Activated CD8-positive, alpha-beta memory T cell treated with anti-CD3 and anti-CD28 coated beads for 1 hour (primary cell): ENCODE measurements at regions not wholly inside any gene's neighbourhood (a gene's known extent, or its start where the extent isn't known, plus 50 kb on each side); places are given as distances from the start of the nearest gene placed in this dataset.
"Not testable (repeated sequence)": the region's sequence is repeated elsewhere in the genome, so short reads cannot be mapped to it uniquely, and the experiment has no call there.

Experiments used
- DNase-seq, 2 donors: peaks; one replicate each; pipeline ENCODE4 v3.0.0-alpha.2; 2020; ENCODE audit warnings: low read depth in 1 of 2; ENCODE audit errors: extremely low read depth in 1 of 2

DNA sequence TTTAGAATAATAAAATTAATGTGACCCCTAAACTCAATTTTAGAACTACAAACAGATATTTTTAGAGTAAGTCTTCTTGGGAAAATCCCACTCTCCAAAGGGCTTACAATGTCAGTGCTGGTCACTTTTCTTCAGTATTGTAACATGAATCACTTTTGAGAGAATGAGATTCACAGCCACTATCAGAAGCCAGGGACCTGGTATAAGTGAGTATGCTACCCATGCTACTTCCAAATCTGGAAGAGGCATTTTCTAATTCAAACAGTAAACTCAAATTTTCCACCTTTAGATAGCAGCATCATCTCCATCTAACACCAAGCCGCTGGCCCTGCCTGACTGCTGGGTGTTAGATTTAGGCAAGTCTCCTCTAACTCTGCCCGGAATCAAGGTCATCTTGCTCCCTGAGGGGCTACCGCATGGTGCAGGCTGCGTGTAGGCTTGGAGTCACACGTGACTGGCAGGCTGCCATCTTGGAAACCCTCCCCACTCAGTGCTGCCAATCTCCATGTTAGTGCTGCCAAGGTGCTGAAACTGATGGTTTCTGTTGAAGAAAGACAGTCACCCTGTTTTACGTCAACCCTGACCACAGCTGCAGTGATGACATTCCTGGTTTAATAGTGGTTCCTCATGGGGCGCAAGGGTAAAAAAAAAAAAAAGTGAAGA lies 882.9 kb upstream of the B3GALT2 start:
- no peak for DNase-seq

GRCh38 chr1:194068446-194069167 lies 882.2 kb upstream of the B3GALT2 start:
- DNase-seq, result no peak

- DNase-seq, result no peak
Measured at GRCh38 chr1:194067772-194068171, 881.4 kb upstream of the B3GALT2 start.

DNA sequence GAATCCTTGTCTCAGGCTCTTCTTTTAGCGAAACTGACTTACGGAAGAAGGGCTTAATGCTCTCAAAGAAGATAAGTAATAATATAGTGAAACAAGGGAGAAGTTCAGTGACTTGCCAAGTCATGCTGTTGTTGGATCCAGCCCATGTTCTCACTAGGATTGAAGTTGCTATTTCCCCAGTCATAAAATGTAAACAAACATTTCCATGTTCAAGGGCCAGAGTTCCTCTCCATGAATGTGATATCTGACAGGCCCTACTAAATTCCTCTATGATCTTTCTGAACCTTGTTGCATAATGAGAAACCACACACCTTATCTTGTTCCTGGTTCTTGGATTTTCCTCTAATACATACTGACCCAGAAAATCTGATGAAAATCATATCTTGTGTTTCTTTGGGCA lies 876.5 kb upstream of the B3GALT2 start:
- no peak for DNase-seq

DNA sequence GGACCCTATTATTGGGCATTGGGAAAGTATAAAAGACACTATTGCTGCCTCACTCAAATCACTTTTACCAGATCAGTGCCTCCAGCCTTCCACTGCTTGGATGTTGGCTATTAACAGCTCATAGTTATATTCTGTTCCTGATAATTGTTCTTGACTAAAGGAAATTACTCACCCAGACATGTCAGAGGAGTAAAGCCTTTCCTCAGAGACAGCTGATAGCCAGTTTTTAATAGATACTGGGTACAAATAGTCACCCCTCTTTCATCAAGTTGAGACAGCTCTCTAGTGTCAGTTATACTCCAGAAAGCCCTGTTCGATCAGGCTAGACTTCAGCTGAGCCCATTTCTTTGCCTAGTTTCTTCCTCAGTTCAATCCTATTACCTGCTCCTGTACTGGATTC lies 876.1 kb upstream of the B3GALT2 start:
- DNase-seq, result no peak

DNA sequence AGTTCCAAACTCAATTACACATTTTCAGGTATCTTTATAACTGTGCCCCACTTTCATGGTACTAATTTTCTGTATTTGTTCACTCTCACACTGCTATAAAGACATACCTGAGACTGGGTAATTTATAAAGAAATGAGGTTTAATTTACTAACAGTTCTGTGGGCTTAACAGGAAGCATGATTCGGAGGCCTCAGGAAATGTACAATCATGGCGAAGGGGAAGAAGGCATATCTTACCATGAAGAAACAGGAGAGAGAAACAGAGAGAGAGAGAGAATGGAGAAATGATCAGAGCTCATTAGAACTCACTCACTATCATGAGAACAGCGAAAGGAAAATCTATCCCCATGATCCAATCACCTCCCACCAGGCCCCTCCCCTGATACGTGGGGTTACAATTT lies 874.1 kb upstream of the B3GALT2 start:
- no peak for DNase-seq

GRCh38 chr1:194058268-194058667 lies 871.9 kb upstream of the B3GALT2 start:
- DNase-seq, result not testable (repeated sequence)

DNA sequence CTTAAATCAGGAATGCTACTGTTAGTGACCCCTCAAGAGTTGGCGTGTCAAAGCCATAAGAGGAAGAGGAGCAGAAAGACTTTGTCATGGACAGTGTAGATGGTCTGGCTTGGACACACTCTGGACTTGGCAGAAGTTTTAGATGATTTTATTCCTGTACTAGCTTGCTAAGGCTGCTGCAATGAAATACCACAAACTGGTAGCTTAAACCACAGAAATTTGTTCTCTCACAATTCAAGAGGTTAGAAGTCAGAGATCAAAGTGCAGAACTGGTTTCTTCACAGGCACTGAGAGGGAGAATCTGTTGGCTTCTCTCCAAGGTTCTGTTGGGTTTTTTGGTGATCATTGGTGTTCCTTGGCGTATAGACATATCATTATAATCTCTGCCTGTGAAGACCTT lies 869.8 kb upstream of the B3GALT2 start:
- DNase-seq, result peak in 1 of 2 donors; percentile 3

- DNase-seq, result no peak
Measured at GRCh38 chr1:194055536-194055935, 869.1 kb upstream of the B3GALT2 start.

DNA sequence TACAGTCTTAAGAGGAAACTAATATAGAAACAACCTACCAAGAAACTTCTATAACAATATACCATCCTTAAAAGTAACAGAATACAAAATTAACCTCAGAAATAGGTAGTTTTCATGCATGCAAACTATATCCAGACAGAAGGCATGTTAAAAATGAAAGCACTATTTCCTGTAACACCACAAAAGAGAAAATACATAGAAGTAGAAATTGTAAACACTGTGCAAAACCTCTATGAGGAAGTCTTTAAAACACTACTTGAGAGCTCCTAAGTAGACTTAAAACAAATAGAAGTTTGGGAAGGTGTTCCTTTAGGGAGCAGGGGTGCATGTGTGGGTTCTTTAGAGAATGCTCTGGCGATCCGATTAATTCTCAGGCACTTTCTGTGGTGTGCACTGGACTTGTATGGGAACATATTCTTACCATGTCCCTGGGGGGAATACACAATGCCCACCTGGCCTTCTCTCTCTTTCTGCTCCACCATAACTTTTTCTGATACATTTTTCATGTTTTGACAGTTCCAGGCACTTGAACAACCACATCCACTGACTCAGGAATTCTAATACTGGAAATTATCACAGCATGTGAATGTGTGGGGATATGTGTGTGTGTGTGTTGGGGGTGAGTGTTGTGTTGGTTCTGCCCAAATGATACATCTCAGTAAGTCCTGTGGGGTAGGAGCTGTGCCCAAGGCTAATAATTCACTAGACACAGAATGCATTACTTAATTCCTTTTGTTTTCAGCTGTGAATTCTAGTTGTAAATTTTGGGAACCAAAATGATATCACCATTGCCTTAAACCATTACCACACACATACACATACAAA lies 866.3 kb upstream of the B3GALT2 start:
- DNase-seq, result no peak

DNA sequence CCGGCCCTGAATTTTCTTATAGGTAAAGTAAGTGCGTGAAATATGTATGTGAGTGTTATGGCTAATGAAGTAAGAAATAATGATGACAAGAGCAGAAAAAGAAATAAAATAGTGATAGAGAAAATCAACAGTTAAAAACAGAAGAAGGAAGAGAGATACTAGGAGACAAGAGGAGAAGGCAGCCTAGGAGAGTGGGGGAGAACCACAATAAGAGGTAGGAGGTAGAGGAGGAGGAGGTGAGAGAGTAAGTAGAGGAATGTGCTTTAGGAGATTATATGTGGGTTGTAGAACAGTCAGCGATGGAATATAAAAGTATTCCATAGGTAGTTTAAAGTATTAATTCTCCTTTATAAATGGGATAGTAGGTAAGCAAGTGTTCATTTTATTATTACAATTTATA lies 861.5 kb upstream of the B3GALT2 start:
- no peak for DNase-seq

DNA sequence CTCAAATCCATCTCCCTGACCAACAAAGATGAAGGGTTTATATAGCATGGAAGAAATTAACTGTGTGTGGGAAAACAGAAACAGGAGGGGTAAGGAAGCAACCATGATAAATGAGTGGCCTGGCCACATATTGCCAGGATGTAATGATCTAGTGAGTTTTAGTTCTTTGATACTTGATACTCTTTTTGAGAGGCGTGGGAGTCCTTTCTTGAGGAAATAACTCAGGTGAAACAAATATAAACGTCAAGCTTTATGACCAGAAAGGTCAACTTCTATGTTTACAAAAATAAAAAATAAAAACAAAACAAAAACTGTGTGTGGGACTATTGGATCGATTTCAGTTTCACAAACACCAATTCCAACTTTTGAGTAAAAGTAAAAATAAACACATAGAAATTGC lies 860.8 kb upstream of the B3GALT2 start:
- DNase-seq, result no peak

DNA sequence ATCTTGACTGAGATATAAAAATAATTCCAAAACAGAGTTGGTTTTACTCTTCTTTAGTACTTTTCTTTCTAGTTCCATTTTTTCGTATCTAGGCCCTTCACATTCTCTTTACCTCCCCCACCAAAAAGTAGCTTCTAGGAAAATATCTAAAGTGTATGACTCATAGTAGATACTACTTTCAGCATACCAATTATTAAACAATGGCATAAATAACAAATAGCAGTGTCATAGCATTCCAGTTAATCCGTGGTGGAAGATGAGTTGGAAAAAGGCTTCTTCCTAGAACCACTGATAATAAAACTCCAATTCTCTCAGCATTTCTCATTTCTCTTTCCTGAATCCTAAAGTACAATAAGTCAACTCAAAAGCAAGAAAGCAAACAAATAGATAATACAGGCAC lies 859.0 kb upstream of the B3GALT2 start:
- DNase-seq, result no peak

DNA sequence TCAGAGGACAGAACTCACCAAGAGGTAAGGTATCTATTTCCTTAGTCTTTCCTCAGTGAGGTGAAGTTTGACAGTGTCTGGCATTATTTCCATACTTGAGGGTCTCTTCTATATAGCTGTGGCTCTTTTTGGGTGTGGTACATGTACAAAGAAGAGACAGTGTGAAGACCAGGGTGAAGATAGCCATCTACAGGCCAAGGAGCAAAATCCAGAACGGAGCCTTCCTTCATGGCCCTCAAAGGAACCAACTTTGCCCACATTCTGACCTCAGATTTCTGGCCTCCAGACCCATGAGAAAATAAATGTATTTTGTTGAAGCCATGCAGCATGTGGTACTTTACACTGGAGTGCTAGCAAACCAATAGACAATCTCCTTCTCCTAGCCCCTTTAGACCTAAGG lies 858.5 kb upstream of the B3GALT2 start:
- no peak for DNase-seq

DNA sequence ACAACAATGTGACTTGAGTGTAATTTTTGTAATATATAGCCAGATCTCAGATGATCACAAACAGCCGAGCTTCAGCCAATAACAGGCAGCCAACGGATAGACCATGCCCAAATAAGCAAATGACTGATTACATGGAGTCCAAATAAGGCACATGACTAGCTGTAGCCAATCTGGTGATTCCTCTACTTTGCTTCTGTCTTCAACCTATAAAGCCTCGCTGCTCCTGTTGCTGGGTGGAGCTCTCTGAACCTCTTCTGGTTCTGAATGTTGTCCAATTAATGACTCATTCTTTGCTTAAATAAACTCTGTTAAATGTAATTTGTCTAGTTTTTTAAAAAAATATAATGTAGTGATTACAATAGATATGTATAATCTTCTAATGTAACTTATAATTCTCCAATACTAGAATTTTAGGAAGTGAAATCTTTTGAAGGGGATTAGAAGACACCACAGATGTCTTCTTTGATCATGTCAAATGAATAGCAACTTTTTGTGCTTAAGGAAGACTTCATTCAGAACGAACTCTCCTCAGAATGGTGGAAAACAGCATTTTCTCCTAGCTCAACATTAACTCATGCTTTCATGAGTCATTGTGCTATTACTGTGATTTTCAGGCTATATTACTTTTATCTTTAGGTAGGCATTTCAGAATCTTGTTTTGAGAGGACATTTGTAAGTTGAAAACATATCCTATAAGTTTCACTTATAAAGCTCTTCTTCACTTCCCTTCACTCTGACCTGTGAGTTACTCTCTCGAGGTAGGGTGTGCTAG lies 857.8 kb upstream of the B3GALT2 start:
- DNase-seq, result no peak

- DNase-seq, result no peak
Measured at GRCh38 chr1:194042736-194043135, 856.3 kb upstream of the B3GALT2 start.

- no peak for DNase-seq
Measured at GRCh38 chr1:194040496-194040895, 854.1 kb upstream of the B3GALT2 start.

DNA sequence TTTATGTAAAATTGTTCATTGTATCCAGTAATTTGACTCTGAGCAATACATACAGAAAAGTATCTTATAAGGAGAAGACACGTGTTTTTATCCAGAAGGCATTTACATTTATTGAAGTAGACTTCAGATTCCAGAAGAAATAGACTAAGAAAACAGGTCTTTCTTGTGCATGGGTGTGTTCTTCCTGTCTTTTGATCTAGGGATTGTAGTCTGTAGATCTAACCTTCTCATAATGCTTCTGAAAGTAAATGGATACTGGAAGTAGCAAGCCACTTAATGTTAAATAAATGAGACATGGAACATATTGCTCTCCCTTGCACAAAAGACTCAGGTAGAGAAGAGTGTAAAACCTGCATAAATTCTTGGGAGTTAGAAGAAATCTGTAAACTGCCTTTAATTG lies 853.2 kb upstream of the B3GALT2 start:
- no peak for DNase-seq

GRCh38 chr1:194033646-194034045 lies 847.2 kb upstream of the B3GALT2 start:
- no peak for DNase-seq

- DNase-seq, result no peak
Measured at GRCh38 chr1:194028002-194028401, 841.6 kb upstream of the B3GALT2 start.

DNA sequence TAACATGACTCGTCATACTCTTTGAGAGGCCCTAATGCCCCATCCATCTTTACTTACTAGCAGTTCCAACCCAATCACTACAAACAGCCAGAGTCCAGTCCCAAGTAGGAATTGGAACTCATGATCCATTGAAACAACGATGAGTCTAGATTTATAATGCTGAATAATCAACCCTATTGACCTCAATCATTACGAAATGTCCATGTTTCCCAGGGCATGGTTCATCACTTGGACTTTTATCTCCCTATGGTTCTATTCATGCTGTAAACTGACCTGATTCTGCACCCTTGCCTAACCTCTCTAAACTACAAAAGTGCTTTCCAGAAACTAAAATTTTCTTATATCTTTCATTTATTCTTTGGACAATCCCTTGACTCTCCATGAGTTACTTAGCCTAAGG lies 840.0 kb upstream of the B3GALT2 start:
- no peak for DNase-seq
